Kidney (tissue), 13 donors: ENCODE measurements at regions not wholly inside any gene's neighbourhood (a gene's known extent, or its start where the extent isn't known, plus 50 kb on each side); places are given as distances from the start of the nearest gene placed in this dataset.

Experiments used
- DNase-seq, 5 donors: peaks; one replicate each; pipeline ENCODE4 v3.0.0-alpha.2; 2013 to 2020
- FAIRE-seq: peaks from 2 replicates; lab custom pipeline; 2012; peaks lifted over from hg19 to GRCh38; lab: Jason Lieb, UNC
- H3K27ac ChIP-seq, 2 donors: one replicate each; pipeline ENCODE4 v1.7.0; 2013; ENCODE audit warnings: low read depth in 2 of 2, low read length in 2 of 2, inconsistent platforms in 1 of 2
- H3K27me3 ChIP-seq: one replicate; pipeline ENCODE4 v1.7.1; 2013; ENCODE audit warnings: low read length, inconsistent platforms; ENCODE audit not compliant: control insufficient read depth, insufficient read depth
- H3K36me3 ChIP-seq, 3 donors: one replicate each; pipeline versions ENCODE4 v1.7.0 to v1.7.1; 2013; ENCODE audit warnings: low read length in 3 of 3, control low read depth in 1 of 3, inconsistent platforms in 1 of 3; ENCODE audit not compliant: insufficient read depth in 3 of 3, control insufficient read depth in 2 of 3
- H3K4me1 ChIP-seq, 3 donors: one replicate each; pipeline versions ENCODE4 v1.7.0 to v1.7.1; 2013; ENCODE audit warnings: low read length in 3 of 3, inconsistent platforms in 1 of 3, low read depth in 1 of 3; ENCODE audit not compliant: control insufficient read depth in 2 of 3, insufficient read depth in 2 of 3
- H3K4me3 ChIP-seq, 3 donors: one replicate each; pipeline versions ENCODE4 v1.7.0 to v1.8.1; 2013; ENCODE audit warnings: low read length in 3 of 3, control low read depth in 1 of 3, inconsistent platforms in 1 of 3
- H3K9ac ChIP-seq, 3 donors: one replicate each; pipeline versions ENCODE4 v1.7.0 to v1.7.1; 2013; ENCODE audit warnings: low read length in 3 of 3, control low read depth in 1 of 3, inconsistent platforms in 1 of 3
- H3K9me3 ChIP-seq, 3 donors: one replicate each; pipeline versions ENCODE4 v1.7.0 to v1.7.1; 2013; ENCODE audit warnings: low read length in 3 of 3, control low read depth in 1 of 3, inconsistent platforms in 1 of 3; ENCODE audit not compliant: control insufficient read depth in 2 of 3, insufficient read depth in 1 of 3
- intact Hi-C: fragments of 100-400 bp; cut with DNase I; formaldehyde crosslinking; loops from one replicate; pipeline ENCODE4 v1.11.1; 2022
- TF ChIP-seq, protein P1 (sequence below): IDR thresholded peaks from 3 replicates; pipeline ENCODE4 v1.5.1; 2012; ENCODE audit warnings: mild to moderate bottlenecking, moderate library complexity, borderline replicate concordance; ENCODE audit not compliant: insufficient read depth; ENCODE audit errors: extremely low read depth
- donor health status: control.
- donor health status: control.
- donor health status: control.
- donor health status: control.
- donor health status: control.
- donor health status: DM: yes; HTN: yes; CAD: no.
- donor health status: Normal renal cell carcinoma (clear cell type).

DNA sequence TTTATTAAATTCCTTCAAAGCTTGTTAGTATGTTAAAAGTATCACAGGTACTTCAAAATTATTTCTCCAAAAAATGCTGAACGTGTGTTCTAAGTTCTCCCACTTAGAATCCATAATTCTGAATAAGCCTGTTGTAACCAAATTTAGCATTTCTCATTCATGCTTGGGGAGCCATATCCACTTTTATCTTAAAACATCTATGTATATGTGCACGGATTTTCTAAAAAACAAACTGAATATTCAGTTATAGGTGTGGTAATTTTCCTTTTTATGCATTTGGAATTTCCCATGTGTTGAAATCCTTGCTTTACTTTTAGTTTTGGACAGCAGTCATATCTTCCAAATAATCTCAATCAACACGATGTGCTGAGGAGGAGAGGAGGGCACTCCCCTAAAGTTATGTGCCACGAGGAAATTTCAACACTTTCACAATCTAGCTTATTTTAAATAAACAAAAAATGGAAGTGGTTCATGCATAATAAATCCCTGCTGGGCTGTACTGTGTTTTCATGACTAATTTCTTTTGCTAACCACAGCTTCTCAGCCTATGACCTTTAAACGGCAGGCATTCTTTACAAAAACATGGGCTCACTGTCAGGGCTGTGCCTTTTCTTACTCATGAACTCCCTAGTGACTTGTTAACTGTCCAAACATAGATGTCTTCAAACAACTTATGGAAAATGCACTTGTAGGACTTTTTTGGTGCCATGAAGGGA lies 380.3 kb upstream of the SEMA3C start:
- Histone ChIP-seq H3K9ac (no peak overlapping the region), H3K9me3 (no peaks in the 10 kb centered on the region), H3K4me1 (no peaks in the 10 kb centered on the region), H3K36me3 (no peaks in the 10 kb centered on the region), H3K27me3 (no peaks in the 10 kb centered on the region), H3K4me3 (no peak overlapping the region), H3K27ac (no peak overlapping the region)
- TF ChIP-seq, protein P1, sequence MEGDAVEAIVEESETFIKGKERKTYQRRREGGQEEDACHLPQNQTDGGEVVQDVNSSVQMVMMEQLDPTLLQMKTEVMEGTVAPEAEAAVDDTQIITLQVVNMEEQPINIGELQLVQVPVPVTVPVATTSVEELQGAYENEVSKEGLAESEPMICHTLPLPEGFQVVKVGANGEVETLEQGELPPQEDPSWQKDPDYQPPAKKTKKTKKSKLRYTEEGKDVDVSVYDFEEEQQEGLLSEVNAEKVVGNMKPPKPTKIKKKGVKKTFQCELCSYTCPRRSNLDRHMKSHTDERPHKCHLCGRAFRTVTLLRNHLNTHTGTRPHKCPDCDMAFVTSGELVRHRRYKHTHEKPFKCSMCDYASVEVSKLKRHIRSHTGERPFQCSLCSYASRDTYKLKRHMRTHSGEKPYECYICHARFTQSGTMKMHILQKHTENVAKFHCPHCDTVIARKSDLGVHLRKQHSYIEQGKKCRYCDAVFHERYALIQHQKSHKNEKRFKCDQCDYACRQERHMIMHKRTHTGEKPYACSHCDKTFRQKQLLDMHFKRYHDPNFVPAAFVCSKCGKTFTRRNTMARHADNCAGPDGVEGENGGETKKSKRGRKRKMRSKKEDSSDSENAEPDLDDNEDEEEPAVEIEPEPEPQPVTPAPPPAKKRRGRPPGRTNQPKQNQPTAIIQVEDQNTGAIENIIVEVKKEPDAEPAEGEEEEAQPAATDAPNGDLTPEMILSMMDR, result no peak
- DNase-seq, result peak in 3 of 5 donors; percentile 20 to 53 (median 30)
- intact Hi-C loops, result no loop called here
- no peak for FAIRE-seq

DNA sequence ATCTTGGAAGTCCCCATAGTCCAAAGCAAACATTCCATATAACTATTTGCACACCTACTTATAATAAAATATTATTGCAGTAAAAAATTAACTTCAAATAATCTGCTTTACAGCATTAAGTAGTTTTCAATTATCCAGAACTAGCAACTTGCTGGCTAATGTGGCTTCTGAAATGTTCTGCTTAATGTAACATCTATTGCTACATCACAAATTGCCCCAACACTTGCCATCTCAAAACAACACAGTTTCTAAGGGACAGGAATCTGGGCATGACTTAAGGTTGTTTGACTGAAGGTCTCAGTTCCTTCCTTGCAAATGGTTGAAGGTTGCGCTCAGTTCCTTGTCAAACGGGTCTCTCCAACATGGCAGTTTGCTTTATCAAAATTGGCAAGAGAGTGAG lies 378.5 kb upstream of the SEMA3C start:
- H3K9me3 ChIP-seq, result peaks cover 0 to 2% (median 0%) of the 10 kb centered on the region in 3 donors
- H3K9ac ChIP-seq, result no peak overlapping the region
- intact Hi-C loops, result no loop called here
- no peaks in the 10 kb centered on the region for H3K36me3 ChIP-seq
- H3K27me3 ChIP-seq, result no peaks in the 10 kb centered on the region
- no peak overlapping the region for H3K4me3 ChIP-seq
- no peak overlapping the region for H3K27ac ChIP-seq
- DNase-seq, result no peak
- TF ChIP-seq, protein P1, result no peak
- H3K4me1 ChIP-seq, result no peaks in the 10 kb centered on the region
- FAIRE-seq, result no peak

DNA sequence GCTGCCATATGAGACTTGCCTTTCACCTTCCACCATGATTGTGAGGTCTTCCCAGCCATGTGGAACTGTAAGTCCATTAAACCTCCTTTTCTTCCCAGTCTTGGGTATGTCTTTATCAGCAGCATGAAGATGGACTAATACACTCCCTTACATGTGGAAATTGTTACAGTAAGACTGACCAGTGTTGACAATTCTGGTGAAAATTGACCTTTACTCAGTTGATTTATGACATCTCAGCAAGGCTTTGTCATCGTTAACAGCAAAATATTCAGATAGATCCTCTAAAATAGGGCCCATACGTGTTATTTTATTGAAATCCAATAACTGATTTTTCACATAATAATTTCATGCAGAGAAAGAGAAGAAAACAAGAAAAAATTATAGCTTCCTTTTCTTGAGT lies 377.9 kb upstream of the SEMA3C start:
- DNase-seq, result no peak
- Histone ChIP-seq H3K27me3 (no peaks in the 10 kb centered on the region), H3K4me1 (no peaks in the 10 kb centered on the region), H3K27ac (no peak overlapping the region), H3K4me3 (no peak overlapping the region), H3K36me3 (no peaks in the 10 kb centered on the region), H3K9me3 (peaks cover 0 to 3% (median 0%) of the 10 kb centered on the region in 3 donors), H3K9ac (no peak overlapping the region)
- intact Hi-C loops, result no loop called here
- no peak for FAIRE-seq
- TF ChIP-seq, protein P1, result no peak
